ENCODE measurements at regions not wholly inside any gene's neighbourhood (a gene's known extent, or its start where the extent isn't known, plus 50 kb on each side); places are given as distances from the start of the nearest gene placed in this dataset.

- Mint-ChIP-seq H3K4me1 (ENCODE audit: low read depth in 2 of 2) (no peaks in the 10 kb centered on the region), H3K4me3 (no peak overlapping the region), H3K27ac (no peak overlapping the region), H3K36me3 (ENCODE audit: insufficient read depth) (no peaks in the 10 kb centered on the region), H3K27me3 (no peaks in the 10 kb centered on the region), H3K9me3 (peaks cover 6 to 20% of the 10 kb centered on the region in 2 donors)
- DNase-seq (no peak), ATAC-seq (replicated peaks) (no peak)
Observed at GRCh38 chr7:153399554-153399940, 640.0 kb downstream of the ACTR3B start.

GRCh38 chr7:153400735-153401593 lies 641.4 kb downstream of the ACTR3B start:
- H3K4me3 Mint-ChIP-seq = no peak overlapping the region

GRCh38 chr7:153401795-153402720 lies 642.5 kb downstream of the ACTR3B start:
- DNase-seq (no peak), ATAC-seq (replicated peaks) (no peak)
- H3K27ac Mint-ChIP-seq = no peak overlapping the region
- H3K36me3 Mint-ChIP-seq (ENCODE audit: insufficient read depth) = no peaks in the 10 kb centered on the region
- peaks cover 6 to 20% of the 10 kb centered on the region in 2 donors for H3K9me3 Mint-ChIP-seq
- H3K4me1 Mint-ChIP-seq (ENCODE audit: low read depth in 2 of 2) = no peaks in the 10 kb centered on the region
- no peak overlapping the region for H3K4me3 Mint-ChIP-seq
- H3K27me3 Mint-ChIP-seq = no peaks in the 10 kb centered on the region

More at GRCh38 chr7:153400735-153401593, 641.4 kb downstream of the ACTR3B start:
- H3K4me1 Mint-ChIP-seq (ENCODE audit: low read depth in 2 of 2) = no peaks in the 10 kb centered on the region
- no peak overlapping the region for H3K27ac Mint-ChIP-seq
- no peak for DNase-seq
- ATAC-seq (replicated peaks) = no peak
- H3K9me3 Mint-ChIP-seq = peaks cover 6 to 20% of the 10 kb centered on the region in 2 donors
- no peaks in the 10 kb centered on the region for H3K27me3 Mint-ChIP-seq
- H3K36me3 Mint-ChIP-seq (ENCODE audit: insufficient read depth) = no peaks in the 10 kb centered on the region

- Mint-ChIP-seq H3K4me3 (no peak overlapping the region), H3K4me1 (ENCODE audit: low read depth in 2 of 2) (no peaks in the 10 kb centered on the region), H3K27ac (no peak overlapping the region), H3K9me3 (peaks cover 6 to 20% of the 10 kb centered on the region in 2 donors), H3K36me3 (ENCODE audit: insufficient read depth) (no peaks in the 10 kb centered on the region), H3K27me3 (no peaks in the 10 kb centered on the region)
- ATAC-seq (replicated peaks) (no peak), DNase-seq (no peak)
Observed at GRCh38 chr7:153402721-153403541, 643.4 kb downstream of the ACTR3B start.

GRCh38 chr7:153404124-153404523 lies 644.6 kb downstream of the ACTR3B start:
- Mint-ChIP-seq H3K4me1 (ENCODE audit: low read depth in 2 of 2) (no peaks in the 10 kb centered on the region), H3K4me3 (no peak overlapping the region), H3K27ac (no peak overlapping the region), H3K36me3 (ENCODE audit: insufficient read depth) (no peaks in the 10 kb centered on the region), H3K27me3 (no peaks in the 10 kb centered on the region), H3K9me3 (peaks cover 5 to 20% of the 10 kb centered on the region in 2 donors)
- ATAC-seq (replicated peaks) = no peak
- DNase-seq = no peak

- Mint-ChIP-seq H3K27ac (no peak overlapping the region), H3K4me1 (ENCODE audit: low read depth in 2 of 2) (no peaks in the 10 kb centered on the region), H3K27me3 (no peaks in the 10 kb centered on the region), H3K4me3 (no peak overlapping the region), H3K9me3 (peaks cover 8 to 23% of the 10 kb centered on the region in 2 donors), H3K36me3 (ENCODE audit: insufficient read depth) (no peaks in the 10 kb centered on the region)
- DNase-seq (no peak), ATAC-seq (replicated peaks) (no peak)
Observed at GRCh38 chr7:153404781-153405279, 645.3 kb downstream of the ACTR3B start.

- no peak overlapping the region for H3K4me3 Mint-ChIP-seq
- H3K27me3 Mint-ChIP-seq = no peaks in the 10 kb centered on the region
- ATAC-seq (replicated peaks) (no peak), DNase-seq (no peak)
- H3K4me1 Mint-ChIP-seq (ENCODE audit: low read depth in 2 of 2) = no peaks in the 10 kb centered on the region
- peaks cover 10 to 27% of the 10 kb centered on the region in 2 donors for H3K9me3 Mint-ChIP-seq
- H3K27ac Mint-ChIP-seq = no peak overlapping the region
- H3K36me3 Mint-ChIP-seq (ENCODE audit: insufficient read depth) = no peaks in the 10 kb centered on the region
Observed at GRCh38 chr7:153405704-153406485, 646.3 kb upstream of the DPP6 start.

GRCh38 chr7:153406486-153406872 lies 645.7 kb upstream of the DPP6 start:
- no peak for ATAC-seq (replicated peaks)
- Mint-ChIP-seq H3K36me3 (ENCODE audit: insufficient read depth) (no peaks in the 10 kb centered on the region), H3K27me3 (no peaks in the 10 kb centered on the region), H3K27ac (no peak overlapping the region), H3K9me3 (peaks cover 15 to 28% of the 10 kb centered on the region in 2 donors), H3K4me1 (ENCODE audit: low read depth in 2 of 2) (no peaks in the 10 kb centered on the region), H3K4me3 (no peak overlapping the region)
- no peak for DNase-seq

- H3K4me3 Mint-ChIP-seq = no peak overlapping the region
Observed at GRCh38 chr7:153407291-153408046, 644.7 kb upstream of the DPP6 start.

GRCh38 chr7:153408360-153409335 lies 643.5 kb upstream of the DPP6 start:
- Mint-ChIP-seq H3K27me3 (no peaks in the 10 kb centered on the region), H3K4me1 (ENCODE audit: low read depth in 2 of 2) (no peaks in the 10 kb centered on the region), H3K36me3 (ENCODE audit: insufficient read depth) (no peaks in the 10 kb centered on the region), H3K9me3 (peaks cover 18 to 27% of the 10 kb centered on the region in 2 donors), H3K4me3 (no peak overlapping the region), H3K27ac (no peak overlapping the region)
- DNase-seq = no peak
- ATAC-seq (replicated peaks) = no peak

More at GRCh38 chr7:153407291-153408046, 644.7 kb upstream of the DPP6 start:
- no peak for DNase-seq
- Mint-ChIP-seq H3K9me3 (peaks cover 14 to 24% of the 10 kb centered on the region in 2 donors), H3K36me3 (ENCODE audit: insufficient read depth) (no peaks in the 10 kb centered on the region), H3K4me1 (ENCODE audit: low read depth in 2 of 2) (no peaks in the 10 kb centered on the region), H3K27ac (no peak overlapping the region), H3K27me3 (no peaks in the 10 kb centered on the region)
- no peak for ATAC-seq (replicated peaks)

Data from effector memory CD8-positive, alpha-beta T cell (primary cell).